Activated CD4-positive, alpha-beta T cell treated with anti-CD3 and anti-CD28 coated beads, Interleukin-2, amount 50 U/mL, for 4 hours (primary cell): ENCODE measurements at regions not wholly inside any gene's neighbourhood (a gene's known extent, or its start where the extent isn't known, plus 50 kb on each side); places are given as distances from the start of the nearest gene placed in this dataset.

Source experiments
- DNase-seq, 2 experiments: peaks; one replicate each; pipeline ENCODE4 v3.0.0-alpha.2; 2020

- DNase-seq, result no peak
Observed at GRCh38 chr11:122398167-122398566, 257.4 kb upstream of the UBASH3B start.

- DNase-seq, result no peak
Observed at GRCh38 chr11:122395282-122395681, 260.2 kb upstream of the UBASH3B start.

- no peak for DNase-seq
Observed at GRCh38 chr11:122394313-122394712, 261.2 kb upstream of the UBASH3B start.

- DNase-seq, result no peak
Observed at GRCh38 chr11:122393209-122393860, 262.2 kb upstream of the UBASH3B start.

- no peak for DNase-seq
Observed at GRCh38 chr11:122392508-122392907, 263.0 kb upstream of the UBASH3B start.

GRCh38 chr11:122391049-122391448 is 264.5 kb upstream of the UBASH3B start:
- DNase-seq, result no peak

- no peak for DNase-seq
Observed at GRCh38 chr11:122383186-122383585, 267.2 kb upstream of the BLID start.

GRCh38 chr11:122375687-122376399 is 259.8 kb upstream of the BLID start:
- DNase-seq, result no peak

- no peak for DNase-seq
Observed at GRCh38 chr11:122368796-122369195, 252.8 kb upstream of the BLID start.

GRCh38 chr11:122367809-122368231 is 251.8 kb upstream of the BLID start:
- no peak for DNase-seq

- no peak for DNase-seq
Observed at GRCh38 chr11:122365610-122366360, 249.8 kb upstream of the BLID start.

- no peak for DNase-seq
Observed at GRCh38 chr11:122363296-122363695, 247.3 kb upstream of the BLID start.

- DNase-seq, result no peak
Observed at GRCh38 chr11:122362381-122362780, 246.4 kb upstream of the BLID start.

- DNase-seq, result no peak
Observed at GRCh38 chr11:122360875-122361274, 244.9 kb upstream of the BLID start.

- DNase-seq, result no peak
Observed at GRCh38 chr11:122359081-122359571, 243.1 kb upstream of the BLID start.

- DNase-seq, result no peak
Observed at GRCh38 chr11:122358292-122358691, 242.3 kb upstream of the BLID start.

GRCh38 chr11:122355968-122356367 is 240.0 kb upstream of the BLID start:
- no peak for DNase-seq

GRCh38 chr11:122354025-122354697 is 238.1 kb upstream of the BLID start:
- DNase-seq, result no peak

- no peak for DNase-seq
Observed at GRCh38 chr11:122353561-122353960, 237.5 kb upstream of the BLID start.

GRCh38 chr11:122348659-122349409 is 232.8 kb upstream of the BLID start:
- DNase-seq, result no peak

GRCh38 chr11:122346006-122346405 is 230.0 kb upstream of the BLID start:
- no peak for DNase-seq

- DNase-seq, result no peak
Observed at GRCh38 chr11:122345586-122345985, 229.6 kb upstream of the BLID start.
